ENCODE measurements at regions not wholly inside any gene's neighbourhood (a gene's known extent, or its start where the extent isn't known, plus 50 kb on each side); places are given as distances from the start of the nearest gene placed in this dataset.

DNA sequence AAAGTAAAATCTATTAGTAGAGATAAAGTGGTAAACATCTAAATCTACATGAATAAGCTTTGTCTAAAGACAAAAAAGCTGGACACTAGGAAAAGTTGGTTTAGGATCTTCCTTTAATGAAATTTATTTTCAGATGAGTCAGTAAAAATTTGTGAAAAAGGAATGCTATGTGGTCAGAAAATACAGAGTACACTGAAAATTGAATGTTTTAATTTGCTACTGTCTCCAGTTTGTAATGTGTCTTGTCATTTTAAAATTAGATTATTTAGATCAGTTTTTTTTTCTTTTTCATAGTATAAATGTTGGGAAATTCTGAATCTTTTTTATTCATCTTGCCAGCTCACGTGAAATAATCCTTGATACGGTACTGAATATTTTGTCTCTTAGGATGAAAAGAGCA is 56.9 kb downstream of the SLITRK6 start:
- DNase-seq, result no peak

DNA sequence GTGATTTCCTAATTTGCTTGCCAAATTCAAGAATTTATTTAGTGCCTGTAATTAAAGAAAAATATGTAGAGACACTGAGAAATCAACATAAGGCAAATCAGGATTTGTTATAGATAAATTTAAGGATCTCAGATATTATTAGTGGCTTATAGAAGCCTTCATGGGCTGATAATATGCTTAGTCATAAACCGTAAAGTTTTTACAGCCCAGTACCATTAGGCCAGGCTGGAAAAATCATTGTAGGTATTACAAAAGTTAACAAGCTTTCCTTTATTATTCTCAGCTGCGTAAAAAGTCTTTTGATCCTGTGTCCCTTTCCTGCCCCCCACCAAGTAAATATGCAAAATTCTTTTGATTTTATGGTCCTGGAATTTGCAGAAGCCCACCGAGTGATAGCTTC is 58.2 kb downstream of the SLITRK6 start:
- no peak for DNase-seq

DNA sequence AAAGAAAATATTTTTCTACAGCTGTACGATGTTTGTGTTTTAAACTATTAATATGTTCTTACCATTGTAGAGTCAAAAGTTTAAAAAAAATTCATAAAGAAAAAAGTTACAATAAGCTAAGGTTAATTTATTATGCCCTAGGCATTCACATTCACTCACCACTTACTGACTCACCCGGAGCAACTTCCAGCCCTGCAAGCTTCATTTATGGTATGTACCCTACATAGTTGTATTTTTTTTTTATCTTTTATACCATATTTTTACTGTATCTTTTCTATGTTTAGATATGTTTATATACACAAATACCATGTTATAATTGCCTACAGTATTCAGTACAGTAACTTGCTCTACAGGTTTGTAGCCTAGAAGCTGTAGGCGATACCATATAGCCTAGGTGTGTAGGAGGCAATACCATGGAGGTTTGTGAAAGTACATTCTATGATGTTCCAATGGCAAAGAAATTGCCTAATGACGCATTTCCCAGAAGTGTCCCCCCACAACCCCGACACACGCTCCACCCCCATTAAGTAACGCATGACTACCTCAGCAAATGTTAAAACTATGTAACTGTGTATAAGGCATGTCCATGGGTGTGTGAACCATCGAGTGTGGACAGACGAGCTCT is 60.4 kb downstream of the SLITRK6 start:
- DNase-seq, result no peak

DNA sequence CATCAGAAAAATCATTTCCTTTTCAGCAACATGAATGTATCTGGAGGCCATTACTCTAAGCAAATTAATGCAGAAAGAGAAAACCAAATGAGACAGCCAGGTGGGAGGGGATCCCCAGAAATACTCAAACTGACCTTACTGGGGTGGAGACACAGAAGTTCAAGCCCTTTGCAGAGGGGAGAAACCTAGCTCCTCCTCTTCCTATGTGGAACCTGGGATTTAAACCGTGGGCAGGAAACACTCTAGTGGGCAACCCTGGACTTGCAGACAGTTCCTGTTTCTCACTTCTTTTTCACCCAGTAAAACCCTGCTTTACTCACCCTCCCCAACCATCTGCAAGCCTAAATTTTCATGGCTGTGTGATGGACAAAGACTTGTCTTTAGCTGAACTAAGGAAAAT is 61.3 kb downstream of the SLITRK6 start:
- DNase-seq, result no peak

DNA sequence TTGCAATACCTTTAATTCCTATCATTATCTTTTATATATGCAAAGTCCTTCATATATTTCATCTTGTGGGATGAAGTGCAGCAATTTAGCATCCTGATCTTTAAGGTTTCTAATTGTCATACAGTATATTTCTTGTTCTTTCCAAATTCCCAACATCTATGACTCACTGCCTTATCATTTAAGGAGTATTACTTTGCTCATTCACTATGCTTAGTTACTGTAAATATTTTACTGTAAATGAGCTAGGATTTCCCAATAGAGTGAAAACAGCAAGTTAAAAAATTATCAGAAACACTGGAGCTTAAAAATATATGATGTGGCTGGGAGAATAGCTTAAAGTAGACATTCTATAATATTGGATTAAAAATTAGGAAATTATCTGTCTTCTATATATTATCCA is 69.9 kb downstream of the SLITRK6 start:
- DNase-seq, result no peak

DNA sequence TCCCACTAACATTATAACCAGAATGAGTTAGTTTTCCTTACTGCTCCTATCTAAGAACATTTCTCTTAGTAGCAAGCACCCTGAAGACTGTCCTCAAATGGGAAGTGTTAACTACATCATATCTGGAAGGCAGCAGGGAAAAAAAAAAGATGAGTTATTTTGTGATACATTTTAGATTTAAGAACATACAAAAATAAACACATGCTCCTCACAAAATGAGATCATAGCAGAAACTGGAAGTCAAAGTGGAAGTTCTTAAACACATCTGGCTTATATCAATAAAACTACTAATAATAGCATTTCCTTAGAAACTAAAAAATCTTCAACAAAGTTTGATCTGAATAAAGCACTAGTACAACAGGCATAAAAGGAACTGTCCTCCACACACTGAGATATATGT is 70.4 kb downstream of the SLITRK6 start:
- DNase-seq, result no peak

DNA sequence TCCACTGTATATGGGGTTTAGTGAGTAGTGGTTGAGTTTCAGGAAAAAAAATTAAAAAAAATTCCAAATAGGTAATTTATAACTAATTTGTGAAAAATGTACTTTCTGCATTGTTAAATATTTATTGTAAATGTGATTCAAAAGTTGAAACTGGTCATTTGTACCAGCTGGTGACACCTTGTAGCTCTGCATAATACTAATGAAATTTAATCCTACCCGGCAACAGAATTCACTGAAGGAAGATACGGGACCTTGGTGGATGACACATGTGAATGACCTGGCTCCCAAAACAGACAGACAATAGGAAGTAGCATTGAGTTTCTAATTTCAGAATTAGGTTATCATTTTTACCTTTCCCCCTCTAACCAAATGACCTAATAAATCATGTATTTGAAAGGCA is 73.8 kb downstream of the SLITRK6 start:
- DNase-seq, result no peak

DNA sequence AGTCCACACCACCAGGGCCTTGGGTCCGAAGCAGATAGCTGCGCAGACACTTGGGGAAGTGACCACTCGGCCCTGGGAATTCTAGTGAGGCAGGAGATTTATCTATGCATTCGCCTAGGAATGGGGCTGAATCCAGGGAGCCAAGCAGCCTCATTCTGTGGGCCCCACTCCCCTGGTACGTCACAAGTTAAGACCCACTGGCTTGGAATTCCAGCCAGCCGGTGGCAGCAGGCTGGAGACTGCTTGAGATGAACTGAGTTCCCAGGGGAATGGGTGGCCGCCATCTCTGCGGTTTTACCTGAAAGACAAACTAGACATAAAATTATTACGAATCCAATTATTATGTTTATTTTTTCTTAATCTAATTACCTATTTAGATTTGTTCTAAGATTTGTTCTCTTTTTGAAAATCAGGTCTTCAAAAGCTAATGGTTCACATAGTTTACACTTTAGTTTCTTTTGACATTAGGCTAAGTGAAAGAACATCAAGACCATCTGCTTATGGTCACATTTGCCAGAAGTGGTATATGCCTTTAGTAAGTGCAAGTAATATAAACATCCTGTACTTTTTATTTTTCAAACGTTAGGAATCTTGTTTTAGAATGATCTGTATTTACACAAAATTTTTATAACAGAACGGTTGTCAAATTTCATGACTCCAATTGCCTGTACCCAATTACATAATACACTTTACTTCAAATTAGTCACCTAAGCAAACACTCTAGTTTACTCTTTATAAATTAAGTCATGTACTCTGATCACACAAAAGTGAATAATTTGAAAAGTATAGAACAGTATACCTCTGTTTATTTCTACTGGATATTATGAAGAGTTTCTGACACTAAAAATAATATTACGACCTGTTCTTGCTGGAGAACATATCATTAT is 74.4 kb downstream of the SLITRK6 start:
- no peak for DNase-seq

DNA sequence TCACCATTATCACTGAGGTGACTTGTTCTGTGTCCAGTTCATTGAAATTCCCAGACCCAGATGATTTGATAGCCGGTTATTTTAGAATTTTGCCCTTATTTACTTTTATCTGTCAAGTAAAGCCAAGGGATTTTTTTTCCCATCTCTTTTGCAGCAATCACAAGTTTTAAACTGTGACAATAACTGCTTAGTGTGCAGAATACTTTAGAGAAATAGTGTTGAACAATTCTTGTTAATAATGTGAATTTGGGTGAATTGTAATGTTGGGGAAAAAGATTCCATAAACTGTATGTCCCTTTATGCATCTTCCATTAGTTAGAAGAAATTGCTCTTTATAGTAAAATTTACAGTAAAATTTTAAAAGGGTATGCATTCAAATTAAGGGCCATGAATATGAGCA is 79.5 kb downstream of the SLITRK6 start:
- DNase-seq, result no peak

DNA sequence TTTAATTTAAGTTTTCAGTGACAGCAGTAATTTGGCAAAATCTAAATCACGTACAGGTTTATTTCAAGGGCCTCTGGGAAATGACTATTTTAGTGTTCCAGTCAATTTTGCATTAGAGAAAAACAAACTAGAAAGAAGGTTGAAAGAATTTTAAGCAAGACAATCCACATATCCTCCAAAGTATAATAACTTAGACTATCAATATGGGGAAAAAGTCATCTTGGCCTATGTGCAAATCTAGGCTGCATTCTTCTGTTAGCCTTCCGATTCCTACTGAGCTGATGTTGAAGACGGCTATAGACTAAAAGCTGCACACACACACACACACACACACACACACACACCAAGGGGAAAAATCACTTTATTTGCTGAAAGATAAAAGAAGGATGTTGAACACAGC is 81.3 kb downstream of the SLITRK6 start:
- no peak for DNase-seq

DNA sequence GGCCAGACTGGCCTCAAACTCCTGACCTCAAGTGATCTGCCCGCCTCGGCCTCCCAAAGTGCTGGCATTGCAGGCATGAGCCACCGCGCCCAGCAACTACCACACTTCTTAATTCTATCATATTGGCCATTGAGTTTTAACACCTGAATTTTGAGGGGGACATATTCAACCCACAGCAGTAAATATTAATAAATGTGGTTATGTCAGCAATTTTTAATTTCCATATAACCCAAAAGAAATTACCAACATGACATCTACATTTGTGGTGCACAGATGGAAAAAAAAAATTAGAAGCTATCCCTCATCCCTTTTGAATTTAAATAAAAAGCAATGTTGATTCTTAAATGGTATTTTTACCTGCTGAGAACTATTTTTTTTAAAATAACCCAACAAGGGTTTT is 88.7 kb downstream of the SLITRK6 start:
- DNase-seq, result no peak

DNA sequence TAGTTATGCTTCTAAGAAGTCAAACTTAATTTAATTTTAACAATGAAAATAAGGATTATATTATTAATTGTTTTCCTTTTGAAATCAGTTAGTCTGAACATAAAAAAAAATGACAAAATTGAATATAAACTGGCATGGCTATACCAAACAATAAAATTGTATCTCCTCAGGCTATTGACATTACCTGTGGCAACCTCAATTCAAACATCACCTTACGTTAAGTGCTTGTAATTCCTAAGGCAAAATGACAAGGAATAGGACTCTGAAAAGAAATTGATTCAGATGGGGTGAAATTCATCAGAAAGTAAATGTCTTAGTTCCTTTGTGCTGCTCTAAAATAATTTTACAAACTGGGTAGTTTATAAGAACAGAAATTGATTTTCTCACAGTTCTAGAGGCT is 89.5 kb downstream of the SLITRK6 start:
- DNase-seq, result no peak

DNA sequence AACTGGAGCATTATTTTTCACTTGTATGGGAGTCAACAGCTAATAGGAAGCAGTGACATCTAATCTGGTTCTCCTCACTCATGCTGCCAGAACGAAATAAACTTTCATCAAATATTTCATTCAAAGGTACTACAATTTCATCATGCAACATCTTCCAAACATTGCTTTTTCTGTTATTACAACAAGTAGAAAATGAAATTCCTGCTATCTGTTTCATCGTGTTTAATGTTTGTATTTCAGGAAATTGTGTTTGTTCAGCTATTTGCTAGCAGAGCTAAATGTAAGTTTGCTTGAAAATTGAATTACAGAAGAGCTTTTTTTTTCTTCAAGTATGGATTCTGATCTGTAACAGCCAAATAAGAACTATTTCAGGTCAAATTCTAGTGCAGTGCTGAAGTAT is 90.1 kb downstream of the SLITRK6 start:
- no peak for DNase-seq

DNA sequence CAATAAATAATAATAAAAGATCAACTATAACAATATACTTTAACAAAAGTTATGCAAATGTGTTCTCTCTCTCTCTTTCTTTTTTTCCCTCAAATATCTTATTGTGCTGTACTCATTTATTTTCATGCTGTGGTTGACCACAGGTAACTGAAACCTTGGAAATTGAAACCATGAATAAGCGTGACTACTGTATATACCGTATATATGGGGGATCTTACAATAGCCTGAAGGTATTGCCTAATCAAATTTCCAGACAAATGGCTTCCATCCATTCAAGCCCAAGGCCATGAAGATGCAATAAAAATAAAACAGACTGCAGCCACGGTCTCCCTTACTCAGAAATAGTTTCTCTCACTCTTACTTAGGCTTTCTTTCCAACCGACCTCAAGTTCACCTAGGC is 98.3 kb downstream of the SLITRK6 start:
- no peak for DNase-seq

DNA sequence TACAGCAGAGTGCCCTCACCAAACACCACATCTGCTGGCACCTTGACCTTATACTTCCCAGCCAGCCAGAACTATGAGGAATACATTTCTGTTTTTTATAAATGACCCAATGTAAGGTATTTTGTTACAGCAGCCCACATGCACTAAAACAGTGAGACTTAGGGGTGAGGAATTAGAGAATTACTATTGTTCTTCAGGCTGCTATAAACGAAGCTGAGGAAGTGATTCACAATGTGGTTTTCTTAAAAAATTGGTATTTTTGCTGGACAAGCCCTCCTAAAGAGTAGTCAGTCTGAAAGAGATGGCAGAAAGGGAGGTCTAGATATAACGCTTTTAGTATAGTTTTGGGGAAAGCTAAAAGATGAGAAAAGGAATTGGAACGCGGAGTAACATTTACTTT is 101.0 kb downstream of the SLITRK6 start:
- no peak for DNase-seq

DNA sequence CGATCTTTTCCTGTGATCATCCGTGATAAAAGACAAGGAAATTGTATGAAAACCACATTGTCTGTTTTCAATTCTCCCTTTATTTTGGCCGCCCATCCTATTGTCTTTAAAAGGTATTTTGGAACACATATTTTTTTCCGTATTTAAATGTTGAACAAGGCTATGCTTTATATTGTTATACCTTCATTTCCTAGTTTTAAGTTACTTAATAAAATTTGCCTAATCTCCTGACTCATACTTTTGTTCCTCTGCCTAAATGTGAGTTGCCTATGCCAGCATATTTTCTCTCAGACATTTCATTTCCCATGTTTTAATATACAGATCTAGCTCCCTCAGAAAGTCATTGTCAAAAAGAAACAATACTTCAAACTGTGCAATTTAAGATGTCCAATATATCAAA is 104.2 kb downstream of the SLITRK6 start:
- no peak for DNase-seq

DNA sequence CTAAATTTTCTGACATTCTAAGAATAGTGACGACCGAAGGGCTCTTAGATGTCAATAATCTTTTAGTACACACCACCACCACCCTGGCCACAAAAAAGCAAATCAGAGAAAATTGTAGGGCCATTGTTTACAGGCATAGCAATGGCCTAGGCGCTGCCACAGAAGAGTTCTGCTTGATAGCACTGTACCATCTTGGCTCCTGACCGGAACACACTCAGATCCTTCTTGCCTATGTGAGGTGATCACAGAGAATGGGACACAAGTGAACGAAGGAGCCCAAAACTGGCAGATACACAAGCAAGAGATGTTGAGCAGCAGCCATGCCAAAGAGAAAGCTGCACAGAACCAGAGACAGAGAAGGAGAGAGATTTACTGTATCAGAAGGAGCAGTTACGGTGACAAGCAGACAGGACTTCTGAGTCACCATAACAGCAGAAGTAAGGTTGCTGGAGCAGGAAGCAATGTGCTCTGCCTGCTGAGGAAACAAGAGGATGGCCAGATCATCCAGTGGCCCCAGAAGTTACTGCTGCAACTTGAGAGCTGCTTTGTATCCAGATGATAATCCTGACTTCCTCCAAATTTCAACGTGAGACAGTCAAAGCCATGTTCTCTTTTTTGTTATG is 105.2 kb downstream of the SLITRK6 start:
- DNase-seq, result no peak

DNA sequence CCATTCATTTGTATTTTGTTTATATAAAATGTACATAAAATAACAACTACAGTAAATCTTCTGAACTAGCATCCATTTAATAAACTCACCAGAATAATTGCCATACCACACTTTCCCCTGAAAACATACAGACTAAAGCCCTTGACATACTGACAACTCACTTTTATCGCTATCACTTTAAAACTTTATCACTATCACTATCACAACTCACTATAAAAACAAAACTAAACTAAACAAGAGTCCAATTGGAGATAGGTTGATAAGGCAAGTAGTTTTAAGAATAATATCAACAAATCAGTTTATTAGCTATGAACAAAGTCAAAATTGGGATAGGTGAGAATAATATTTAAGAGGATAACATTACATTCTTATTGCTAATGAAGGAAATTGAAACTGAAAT is 108.9 kb downstream of the SLITRK6 start:
- DNase-seq, result no peak

DNA sequence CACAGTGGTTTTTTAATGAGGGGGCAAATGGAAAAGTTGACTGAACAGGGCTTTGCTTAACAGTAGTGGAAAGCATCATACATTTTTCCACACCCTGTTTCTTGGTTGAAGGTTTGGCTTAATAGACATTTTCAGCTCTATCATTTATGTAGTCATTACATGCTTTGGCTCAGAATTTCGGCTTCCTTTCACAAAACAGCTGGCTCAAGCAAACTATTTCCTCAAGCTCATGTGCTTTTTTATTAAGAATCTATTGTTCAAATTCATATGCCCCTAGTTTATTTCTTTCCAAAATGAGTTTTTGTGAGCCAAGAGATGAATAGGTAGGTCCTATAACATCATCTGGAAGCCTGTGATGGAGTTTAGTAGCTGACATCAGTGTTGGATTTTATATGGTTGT is 113.8 kb downstream of the SLITRK6 start:
- no peak for DNase-seq

DNA sequence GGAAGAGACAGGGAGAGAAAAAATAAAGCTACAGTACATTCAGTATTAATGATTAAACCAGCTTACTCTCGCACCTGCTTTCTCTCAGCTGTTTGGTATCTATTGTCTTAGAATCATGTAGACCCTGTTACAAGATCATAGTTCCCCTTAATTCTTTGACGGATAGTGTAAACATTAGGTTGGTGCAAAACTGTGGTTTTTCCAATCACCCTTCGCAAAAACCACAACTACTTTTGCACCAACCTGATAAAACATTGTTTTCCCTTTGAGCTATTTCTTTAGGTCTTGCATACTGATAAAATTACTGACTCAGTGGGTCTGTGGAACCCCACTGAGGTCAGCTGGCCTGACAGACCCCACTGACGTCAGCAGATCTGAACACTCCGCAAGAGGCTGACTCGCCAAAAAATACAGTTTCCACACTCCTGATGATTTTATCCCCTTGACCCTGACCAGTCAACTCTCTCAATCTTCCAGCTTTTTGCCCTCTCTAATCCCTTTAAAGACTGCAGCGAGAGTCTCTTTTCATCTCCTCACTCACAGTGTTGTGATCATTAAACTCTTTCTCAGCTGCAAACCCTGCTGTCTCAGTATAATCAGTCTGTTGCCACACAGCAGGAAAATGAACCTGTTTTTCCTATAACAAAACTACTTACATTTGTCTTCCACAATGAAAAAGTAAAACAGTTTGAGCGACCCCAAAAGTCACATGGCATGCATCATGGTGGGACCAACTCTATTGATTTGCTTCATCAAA is 123.9 kb downstream of the SLITRK6 start:
- DNase-seq, result no peak

DNA sequence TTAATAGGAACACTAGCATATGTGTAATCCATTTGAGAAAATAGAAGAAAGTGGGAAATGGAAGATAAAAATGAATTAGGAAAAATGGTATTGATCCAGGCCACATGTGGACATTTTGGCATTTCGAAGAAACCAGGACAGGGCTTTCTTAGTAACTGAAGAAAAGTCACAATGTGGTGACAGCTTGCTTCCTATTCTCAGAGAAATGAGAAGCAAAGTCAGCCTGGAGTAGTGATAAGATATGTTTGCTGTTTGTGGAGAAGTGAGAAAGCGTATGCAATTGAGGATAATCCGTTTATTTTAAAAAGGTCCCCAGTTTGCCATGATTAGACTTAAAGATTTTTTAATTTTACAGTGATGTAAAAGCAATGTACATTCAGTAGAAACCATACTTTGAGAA is 127.9 kb downstream of the SLITRK6 start:
- DNase-seq, result no peak

DNA sequence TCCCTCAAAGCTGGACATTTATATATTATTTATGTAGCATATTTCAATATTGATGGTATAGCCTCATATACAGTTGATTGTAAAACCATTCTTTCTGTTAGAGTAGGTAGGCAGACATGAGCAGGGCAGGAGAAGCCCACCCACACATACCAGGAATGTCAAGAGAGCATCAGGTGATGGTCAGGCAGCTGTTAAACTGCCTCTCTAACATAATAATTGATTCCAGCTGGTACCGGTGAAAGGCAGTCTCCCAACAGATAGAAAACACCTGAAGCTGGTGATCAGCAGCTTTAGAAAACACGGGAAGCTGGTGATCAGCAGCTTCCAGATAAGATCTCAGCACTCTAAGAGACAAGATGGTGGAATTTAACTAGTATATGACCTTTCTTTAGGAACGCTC is 132.9 kb downstream of the SLITRK6 start:
- no peak for DNase-seq

DNA sequence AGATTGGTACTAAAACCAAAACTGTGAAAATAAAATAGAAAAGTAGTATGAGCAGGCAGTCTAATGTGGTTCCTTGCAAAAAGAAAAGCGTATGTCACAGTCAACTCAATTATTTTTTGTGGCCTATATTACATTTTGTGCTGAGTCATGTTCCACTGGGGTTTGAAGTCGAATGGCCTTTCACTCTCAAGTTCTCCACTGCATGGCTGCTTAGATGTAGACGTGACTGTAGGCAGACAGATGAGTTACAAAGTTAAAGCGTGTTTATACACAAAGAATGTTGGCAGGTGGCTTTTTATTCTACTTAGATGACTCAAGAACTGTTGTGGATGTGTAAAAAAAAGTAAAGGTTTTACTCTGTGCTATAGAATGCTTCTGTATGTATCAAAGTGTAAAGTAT is 133.9 kb downstream of the SLITRK6 start:
- no peak for DNase-seq

DNA sequence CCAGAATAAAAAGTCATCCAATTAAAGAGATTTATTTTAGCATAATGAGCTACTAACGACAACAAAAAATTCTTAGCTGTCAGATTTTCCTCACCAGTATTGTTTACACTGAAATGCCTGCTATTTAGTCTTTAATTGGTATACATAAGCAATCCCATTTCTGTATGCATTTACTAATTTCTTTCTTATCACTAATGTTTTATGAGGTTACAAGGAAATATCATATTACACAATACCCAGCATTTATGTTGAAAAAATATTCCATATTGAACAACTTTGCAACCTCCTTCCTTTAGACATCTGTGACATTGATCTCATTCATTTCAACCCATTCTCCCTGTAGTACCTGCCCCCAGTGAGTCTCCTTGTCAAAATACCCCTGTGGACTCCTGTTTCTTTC is 135.4 kb downstream of the SLITRK6 start:
- DNase-seq, result no peak

Measured in stimulated activated CD4-positive, alpha-beta T cell treated with anti-CD3 and anti-CD28 coated beads, Interleukin-15, amount 100 ng/mL, for 24 hours (primary cell).